Tibial artery (tissue), 4 donors: ENCODE measurements at regions not wholly inside any gene's neighbourhood (a gene's known extent, or its start where the extent isn't known, plus 50 kb on each side); places are given as distances from the start of the nearest gene placed in this dataset.

Experiments
- DNase-seq, 2 donors: peaks; one replicate each; pipeline ENCODE4 v3.0.0-alpha.2; 2019
- H3K27ac ChIP-seq, 2 donors: fragments of 200-600 bp; sonication (generic) in 1 of 2; 1 replicate in 1 of 2; 2 replicates in 1 of 2; pipeline ENCODE4 v1.5.1; 2018 to 2019; ENCODE audit warnings: mild to moderate bottlenecking in 1 of 2
- H3K27me3 ChIP-seq, 2 donors: fragments of 200-600 bp; sonication (generic) in 1 of 2; one replicate each; pipeline versions ENCODE4 v1.5.1 to v1.6.0; 2016 to 2019
- H3K36me3 ChIP-seq, 3 donors: fragments of 200-600 bp; sonication (generic) in 2 of 3; one replicate each; pipeline ENCODE4 v1.5.1; 2016 to 2019; ENCODE audit warnings: mild to moderate bottlenecking in 2 of 3
- H3K4me1 ChIP-seq, 4 donors: fragments of 200-600 bp; sonication (generic) in 2 of 4; 1 replicate in 3 of 4; 2 replicates in 1 of 4; pipeline ENCODE4 v1.5.1; 2016 to 2019
- H3K4me3 ChIP-seq, 2 donors: fragments of 200-600 bp; sonication (generic) in 1 of 2; 1 replicate in 1 of 2; 2 replicates in 1 of 2; pipeline ENCODE4 v1.5.1; 2018 to 2019; ENCODE audit warnings: mild to moderate bottlenecking in 2 of 2
- H3K9me3 ChIP-seq, 3 donors: fragments of 200-600 bp; sonication (generic) in 1 of 3; one replicate each; pipeline ENCODE4 v1.5.1; 2016 to 2019
- CTCF ChIP-seq, 2 experiments: fragments of 200-600 bp in 1 of 2; fragments of 450-650 bp in 1 of 2; IDR thresholded peaks; one replicate each; pipeline ENCODE4 v1.5.1; 2017 to 2019; ENCODE audit warnings: antibody characterized with exemption in 2 of 2, mild to moderate bottlenecking in 1 of 2, moderate library complexity in 1 of 2
- intact Hi-C: fragments of 100-400 bp; cut with DNase I; formaldehyde crosslinking; loops from one replicate; pipeline ENCODE4 v1.15.0; 2023; ENCODE audit warnings: low total_unique reads

DNA sequence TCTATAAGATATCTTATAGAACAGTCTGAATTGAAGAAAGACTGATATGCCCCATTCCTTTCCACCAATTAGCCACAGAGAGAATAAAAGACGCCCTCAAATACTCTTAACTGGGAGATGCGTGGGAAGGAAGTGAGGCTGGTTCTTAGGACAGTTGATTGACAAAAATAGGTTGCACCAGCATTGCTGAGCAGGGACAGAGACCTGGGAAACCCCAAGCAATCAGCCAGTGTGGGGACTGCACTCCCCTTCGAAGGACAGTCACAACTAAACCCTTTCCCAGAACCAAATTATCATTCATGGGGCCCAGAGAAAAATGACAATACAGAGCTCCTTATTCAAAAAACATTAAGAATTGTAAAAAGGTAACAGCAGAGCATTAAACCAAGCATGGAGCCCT is 196.9 kb upstream of the GHITM start:
- no peaks in the 10 kb centered on the region for H3K9me3 ChIP-seq
- H3K4me1 ChIP-seq, result no peaks in the 10 kb centered on the region
- H3K4me3 ChIP-seq, result no peak overlapping the region
- no peaks in the 10 kb centered on the region for H3K27me3 ChIP-seq
- intact Hi-C loops, result no loop called here
- no peaks in the 10 kb centered on the region for H3K36me3 ChIP-seq
- H3K27ac ChIP-seq, result no peak overlapping the region
- no peak for DNase-seq
- TF ChIP-seq CTCF (IDR thresholded peaks at IDR 0.05), result no peak

DNA sequence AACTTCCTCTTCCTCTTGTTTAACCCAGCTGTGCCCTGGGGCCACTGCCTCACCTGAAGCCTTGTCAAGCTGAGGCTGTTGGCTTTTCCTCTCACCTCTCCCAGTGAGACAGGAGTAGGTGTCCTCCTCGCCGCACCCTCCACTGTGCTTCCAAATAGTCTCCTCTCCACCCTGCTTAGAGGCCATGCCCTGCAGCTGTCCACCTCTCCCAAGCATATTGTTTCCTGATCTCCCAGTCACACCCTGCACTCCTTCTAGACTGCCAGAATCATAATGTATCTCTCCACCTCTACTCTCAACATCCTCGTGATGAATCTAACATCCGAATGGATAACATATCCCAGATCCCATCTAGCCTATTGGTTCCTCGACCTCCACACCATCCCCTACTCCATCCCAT is 196.3 kb upstream of the GHITM start:
- Histone ChIP-seq H3K27ac (no peak overlapping the region), H3K27me3 (no peaks in the 10 kb centered on the region), H3K4me3 (no peak overlapping the region), H3K36me3 (no peaks in the 10 kb centered on the region), H3K9me3 (no peaks in the 10 kb centered on the region), H3K4me1 (no peaks in the 10 kb centered on the region)
- DNase-seq, result no peak
- intact Hi-C loops, result no loop called here
- no peak for TF ChIP-seq CTCF (IDR thresholded peaks at IDR 0.05)

GRCh38 chr10:83943920-83944319 is 195.4 kb upstream of the GHITM start:
- H3K36me3 ChIP-seq, result no peaks in the 10 kb centered on the region
- no peak for TF ChIP-seq CTCF (IDR thresholded peaks at IDR 0.05)
- intact Hi-C loops, result no loop called here
- H3K4me3 ChIP-seq, result no peak overlapping the region
- no peaks in the 10 kb centered on the region for H3K27me3 ChIP-seq
- no peak for DNase-seq
- H3K9me3 ChIP-seq, result no peaks in the 10 kb centered on the region
- no peaks in the 10 kb centered on the region for H3K4me1 ChIP-seq
- no peak overlapping the region for H3K27ac ChIP-seq

DNA sequence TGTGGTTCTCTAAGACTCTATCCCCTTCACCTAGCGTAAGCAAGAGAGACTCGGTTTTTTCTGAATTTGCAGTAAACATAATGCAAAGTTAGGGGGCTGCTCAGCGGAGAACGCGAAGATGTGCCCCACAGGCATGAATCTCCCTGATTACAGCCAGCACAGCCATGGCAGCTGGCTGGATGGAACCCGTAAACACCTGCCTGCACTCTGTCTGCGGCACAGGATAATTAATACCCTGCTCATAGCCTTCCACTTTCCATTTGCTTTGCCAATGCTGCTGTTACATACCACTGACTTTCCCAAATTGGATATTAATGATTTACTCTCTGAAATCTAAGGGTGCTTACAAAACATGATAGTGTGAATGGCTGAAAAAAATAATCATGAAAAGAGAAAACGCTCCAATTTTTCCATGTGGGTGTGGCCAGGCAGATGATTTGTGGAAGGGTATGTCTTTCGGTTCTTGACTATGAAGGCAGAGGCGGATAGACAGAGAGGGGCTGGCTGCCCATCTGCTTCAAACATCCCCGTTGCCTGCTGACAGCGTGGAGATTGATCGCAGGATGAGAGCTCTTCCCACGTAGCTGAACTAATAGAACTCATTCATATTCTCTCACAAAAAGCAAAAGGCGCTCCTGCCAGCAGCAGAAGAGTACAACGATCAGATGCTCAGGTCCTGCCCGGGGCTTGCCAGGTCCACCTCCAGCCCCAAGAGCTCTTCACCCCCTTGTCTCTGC is 193.2 kb upstream of the GHITM start:
- no peak for DNase-seq
- H3K36me3 ChIP-seq, result no peaks in the 10 kb centered on the region
- H3K27ac ChIP-seq, result no peak overlapping the region
- no peaks in the 10 kb centered on the region for H3K4me1 ChIP-seq
- intact Hi-C loops, result no loop called here
- no peak for TF ChIP-seq CTCF (IDR thresholded peaks at IDR 0.05)
- H3K9me3 ChIP-seq, result no peaks in the 10 kb centered on the region
- H3K27me3 ChIP-seq, result no peaks in the 10 kb centered on the region
- no peak overlapping the region for H3K4me3 ChIP-seq

GRCh38 chr10:83952314-83952713 is 187.0 kb upstream of the GHITM start:
- TF ChIP-seq CTCF (IDR thresholded peaks at IDR 0.05), result no peak
- no peak overlapping the region for H3K4me3 ChIP-seq
- no peaks in the 10 kb centered on the region for H3K9me3 ChIP-seq
- no peak overlapping the region for H3K27ac ChIP-seq
- DNase-seq, result no peak
- H3K4me1 ChIP-seq, result no peaks in the 10 kb centered on the region
- H3K27me3 ChIP-seq, result no peaks in the 10 kb centered on the region
- H3K36me3 ChIP-seq, result no peaks in the 10 kb centered on the region
- intact Hi-C loops, result no loop called here

DNA sequence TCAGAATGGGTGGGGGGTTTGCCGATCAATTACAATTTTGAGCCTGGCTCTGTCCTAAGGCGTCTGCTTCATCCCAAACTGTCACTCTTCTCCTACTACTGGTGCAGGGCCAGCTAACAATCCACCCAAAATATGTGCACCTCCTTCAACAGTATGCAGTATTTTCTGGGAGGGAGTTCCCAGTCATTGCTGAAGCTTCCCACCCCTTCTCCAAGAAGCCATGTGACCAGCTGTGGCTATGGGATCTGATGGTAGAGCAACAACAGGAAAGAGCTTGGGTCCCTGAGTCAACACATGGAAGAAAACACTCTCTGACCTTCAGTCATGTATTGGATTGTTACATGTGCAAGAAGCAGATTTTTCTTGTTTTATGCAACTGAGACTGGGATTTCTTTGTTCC is 185.7 kb upstream of the GHITM start:
- H3K36me3 ChIP-seq, result no peaks in the 10 kb centered on the region
- no peaks in the 10 kb centered on the region for H3K27me3 ChIP-seq
- TF ChIP-seq CTCF (IDR thresholded peaks at IDR 0.05), result no peak
- no peaks in the 10 kb centered on the region for H3K9me3 ChIP-seq
- H3K4me1 ChIP-seq, result no peaks in the 10 kb centered on the region
- no peak overlapping the region for H3K27ac ChIP-seq
- intact Hi-C loops, result no loop called here
- H3K4me3 ChIP-seq, result no peak overlapping the region
- no peak for DNase-seq
